Activated gamma-delta T cell treated with Interleukin-2 at 50 U/mL for 16 hours (primary cell): ENCODE measurements at regions not wholly inside any gene's neighbourhood (a gene's known extent, or its start where the extent isn't known, plus 50 kb on each side); places are given as distances from the start of the nearest gene placed in this dataset.

ENCODE experiments used
- DNase-seq: peaks from one replicate; pipeline ENCODE4 v3.0.0-alpha.2; 2020

DNA sequence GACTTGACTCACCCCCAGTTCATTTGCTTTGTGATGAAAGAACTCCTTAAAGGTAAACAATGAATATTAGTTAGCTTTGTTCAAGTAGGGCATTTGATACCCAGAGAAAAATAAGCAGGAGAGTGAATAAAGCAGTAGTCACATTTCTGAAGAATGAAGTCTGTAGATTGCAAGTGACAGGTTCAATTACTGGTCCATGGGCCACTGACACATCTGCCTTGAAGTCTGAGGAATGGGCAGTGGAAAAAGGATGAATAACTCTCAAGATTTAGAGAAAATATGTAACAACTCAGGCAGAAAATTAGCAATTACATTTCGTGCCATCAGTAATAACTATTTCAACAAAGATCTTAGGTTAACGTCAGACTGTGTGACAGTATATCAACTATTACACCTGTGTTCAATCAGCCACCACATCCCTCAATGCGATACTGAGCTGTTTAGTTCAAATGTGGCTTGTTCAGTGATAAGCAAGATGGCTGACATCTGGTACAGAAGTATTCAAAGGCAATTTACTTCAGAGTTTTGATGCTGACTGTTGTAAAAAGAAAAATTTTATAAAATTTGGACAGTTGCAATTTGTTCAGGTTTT lies 1890.7 kb upstream of the NUDT12 start:
- no peak for DNase-seq

- no peak for DNase-seq
These were observed 1885.7 kb upstream of the NUDT12 start for GRCh38 chr5:105448271-105448670.

DNA sequence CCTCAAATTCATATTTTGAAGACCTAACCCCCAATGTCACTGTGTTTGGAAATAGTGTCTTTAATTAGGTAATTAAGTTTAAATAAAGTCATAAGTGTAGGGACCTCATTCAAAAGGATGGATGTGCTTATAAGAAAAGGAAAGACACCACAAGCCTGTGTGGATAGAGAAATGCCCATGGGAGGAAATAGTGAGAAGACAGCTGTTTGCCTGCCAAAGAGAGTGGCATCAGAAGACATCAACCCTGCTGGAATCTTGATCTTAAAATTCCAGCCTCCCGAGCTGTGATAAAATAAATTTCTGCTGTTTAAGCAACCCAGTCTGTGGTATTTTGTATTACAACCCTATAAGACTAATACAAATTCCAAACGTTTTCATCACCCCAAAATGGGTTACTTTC lies 1867.9 kb upstream of the NUDT12 start:
- no peak for DNase-seq

DNA sequence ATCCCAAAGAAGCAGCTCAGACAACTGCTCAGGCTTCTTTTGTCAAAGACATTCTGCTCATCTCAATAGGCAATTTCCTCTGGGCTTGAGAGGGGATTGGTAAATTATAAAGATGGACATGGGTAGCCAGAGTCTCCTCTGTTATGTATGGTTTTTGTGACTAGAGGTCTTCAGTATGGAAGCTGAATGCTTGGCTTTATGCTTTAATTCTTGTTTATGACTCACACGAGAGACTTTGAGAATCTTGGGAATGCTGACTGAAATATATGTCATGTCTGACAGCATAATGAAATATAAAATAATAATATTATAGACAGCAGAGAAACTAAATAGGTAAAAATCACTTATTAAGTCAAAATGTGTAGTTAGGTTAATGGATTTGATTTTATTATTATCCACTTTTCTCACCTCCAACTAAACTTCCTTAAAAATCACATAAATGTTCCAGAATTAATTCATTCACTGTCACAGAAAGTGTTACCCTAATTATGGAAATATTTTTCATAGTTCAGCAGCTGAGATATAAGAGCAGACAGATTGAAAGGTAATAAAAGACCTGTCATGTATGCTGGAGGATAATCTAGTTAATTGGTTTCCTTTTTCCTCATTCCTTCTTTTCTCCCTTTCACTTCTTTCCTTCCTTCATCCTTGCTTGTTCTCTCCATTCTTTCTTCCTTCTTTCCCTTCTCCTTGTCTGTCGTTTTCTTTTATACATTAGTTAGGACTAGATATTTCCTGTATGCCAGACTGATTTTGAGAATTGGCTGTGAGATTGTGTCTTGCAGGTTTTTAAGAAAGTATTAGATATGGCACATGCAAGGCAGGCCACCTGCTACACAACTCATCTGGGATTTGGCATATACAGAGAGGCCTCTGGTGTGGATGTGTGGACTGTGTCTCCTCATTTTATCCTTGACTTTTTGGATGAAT lies 1866.1 kb upstream of the NUDT12 start:
- no peak for DNase-seq

DNA sequence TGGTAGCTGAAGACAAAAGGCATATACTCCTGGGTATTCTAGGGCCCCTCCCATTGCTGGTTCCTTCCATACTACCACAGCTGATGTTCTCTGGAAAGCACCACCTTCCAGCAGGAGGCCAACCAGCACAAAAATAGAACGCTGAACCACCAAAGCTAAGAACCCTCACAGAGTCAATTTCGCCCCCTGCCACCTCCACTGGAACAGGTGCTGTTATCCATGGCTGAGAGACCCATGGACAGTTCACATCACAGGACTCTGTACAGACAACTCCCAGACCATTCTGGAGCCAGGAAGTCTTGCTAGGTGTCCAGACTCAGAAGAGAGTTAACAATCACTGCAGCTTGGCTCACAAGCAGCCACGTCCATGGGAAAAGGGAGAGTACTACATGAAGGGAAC lies 1851.5 kb upstream of the NUDT12 start:
- no peak for DNase-seq

- no peak for DNase-seq
These were observed 1850.9 kb upstream of the NUDT12 start for GRCh38 chr5:105413406-105413990.

- no peak for DNase-seq
These were observed 1847.1 kb upstream of the NUDT12 start for GRCh38 chr5:105409695-105410094.

GRCh38 chr5:105407200-105407599 lies 1844.6 kb upstream of the NUDT12 start:
- no peak for DNase-seq

- DNase-seq: no peak
These were observed 1835.2 kb upstream of the NUDT12 start for GRCh38 chr5:105397749-105398148.

DNA sequence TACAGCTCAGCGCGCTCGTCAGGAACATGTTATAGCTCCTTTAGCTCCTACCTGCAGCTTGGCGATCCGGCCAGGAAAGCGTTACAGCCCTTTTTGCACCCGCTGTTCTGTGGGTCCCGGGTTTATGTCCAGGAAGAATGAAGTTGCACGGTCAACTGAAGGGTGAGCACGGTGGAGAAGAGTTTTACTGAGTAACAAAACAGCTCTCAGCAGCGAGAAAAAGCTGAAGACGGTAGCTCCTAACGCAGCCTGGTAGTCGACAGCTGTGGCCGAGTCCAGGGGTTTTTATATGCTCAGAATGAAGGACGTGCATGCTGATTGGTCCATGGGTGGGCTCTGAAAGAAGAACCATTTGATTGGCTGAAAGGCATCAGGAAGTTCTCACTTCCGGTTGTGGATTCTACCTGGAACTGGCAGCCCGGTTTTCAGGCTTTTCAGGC lies 1830.1 kb upstream of the NUDT12 start:
- no peak for DNase-seq

- no peak for DNase-seq
These were observed 1829.6 kb upstream of the NUDT12 start for GRCh38 chr5:105392122-105392709.

- no peak for DNase-seq
These were observed 1817.5 kb upstream of the NUDT12 start for GRCh38 chr5:105380126-105380525.

DNA sequence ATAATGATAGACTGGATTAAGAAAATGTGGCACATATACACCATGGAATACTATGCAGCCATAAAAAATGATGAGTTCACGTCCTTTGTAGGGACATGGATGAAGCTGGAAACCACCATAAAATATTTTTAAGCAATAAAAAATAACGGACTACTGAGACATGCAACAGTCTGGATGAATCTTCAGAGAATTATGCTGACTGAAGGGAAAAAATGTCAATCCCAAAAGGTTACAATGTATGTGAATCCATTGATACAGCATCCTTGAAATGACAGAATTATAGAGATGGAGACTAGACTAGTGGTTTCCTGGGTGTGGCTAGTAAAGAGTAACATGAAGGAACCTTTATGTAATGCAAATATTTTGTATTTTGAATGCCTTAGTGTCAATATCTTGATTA lies 1808.6 kb upstream of the NUDT12 start:
- DNase-seq: no peak

DNA sequence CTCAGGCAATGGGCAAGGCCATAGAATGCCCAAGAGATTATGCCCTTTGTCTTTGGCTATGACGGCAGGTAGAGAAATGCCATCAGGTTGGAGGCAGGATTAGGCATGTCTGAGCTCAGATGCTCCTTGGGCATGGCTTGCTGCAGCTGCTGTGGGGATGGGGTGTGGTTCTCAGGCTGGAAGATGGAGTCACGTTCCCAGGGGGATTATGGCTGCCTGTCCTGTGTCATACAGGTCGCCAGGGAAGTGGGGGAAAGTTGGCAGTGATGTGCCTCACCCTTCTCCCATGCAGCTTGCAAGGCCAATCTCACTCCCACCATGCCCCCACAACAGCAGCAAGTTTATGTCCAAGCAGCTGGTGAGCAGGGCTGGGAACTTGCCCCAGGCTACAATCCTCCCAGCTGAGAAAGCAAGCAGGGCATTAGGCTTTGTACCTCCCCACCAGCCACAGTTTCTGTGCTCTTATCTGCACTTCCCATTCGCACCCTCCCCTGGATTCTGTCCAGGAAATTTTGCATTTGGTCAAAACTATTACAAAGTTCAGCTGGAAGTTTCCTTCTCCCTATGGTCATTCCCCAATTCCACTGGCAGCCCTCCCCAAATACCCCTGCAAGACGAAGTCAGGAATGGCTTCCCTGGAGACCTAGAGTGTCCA lies 1788.0 kb upstream of the NUDT12 start:
- DNase-seq: no peak

DNA sequence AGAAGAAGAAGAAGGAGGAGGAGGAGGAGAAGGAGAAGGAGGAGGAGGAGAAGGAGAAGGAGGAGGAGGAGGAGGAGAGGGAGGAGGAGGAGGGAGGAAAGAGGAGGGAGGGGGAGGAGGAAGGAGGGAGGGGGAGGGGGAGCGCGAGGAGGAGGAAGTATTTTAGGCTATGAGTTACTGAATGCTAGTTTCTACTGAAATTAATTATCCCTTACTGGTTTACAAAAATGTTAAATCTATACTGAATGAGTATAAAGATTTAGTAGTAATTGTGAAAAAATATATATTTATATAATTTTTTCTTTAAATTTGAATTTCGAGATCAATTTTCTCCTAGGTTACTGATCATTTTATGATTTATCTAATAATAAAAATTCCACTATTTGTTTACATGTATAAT lies 1769.0 kb upstream of the NUDT12 start:
- no peak for DNase-seq

DNA sequence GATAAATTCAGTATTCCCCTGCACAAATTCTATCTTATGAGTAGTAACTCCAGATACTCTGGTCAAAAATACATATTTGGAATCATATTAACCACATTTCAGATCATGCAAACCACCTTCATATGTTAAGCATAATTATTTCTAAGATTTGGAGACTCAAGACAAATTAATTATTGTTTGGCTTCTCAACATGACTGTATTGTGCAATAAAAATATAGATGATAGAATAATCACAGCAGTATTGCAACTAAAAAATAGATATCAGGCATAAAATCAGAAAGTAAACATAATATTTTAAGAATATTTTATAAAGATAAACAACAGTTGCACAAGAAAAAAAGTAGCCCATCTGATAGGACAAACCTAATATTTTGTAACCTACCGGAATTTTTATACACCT lies 1767.6 kb upstream of the NUDT12 start:
- DNase-seq: no peak

DNA sequence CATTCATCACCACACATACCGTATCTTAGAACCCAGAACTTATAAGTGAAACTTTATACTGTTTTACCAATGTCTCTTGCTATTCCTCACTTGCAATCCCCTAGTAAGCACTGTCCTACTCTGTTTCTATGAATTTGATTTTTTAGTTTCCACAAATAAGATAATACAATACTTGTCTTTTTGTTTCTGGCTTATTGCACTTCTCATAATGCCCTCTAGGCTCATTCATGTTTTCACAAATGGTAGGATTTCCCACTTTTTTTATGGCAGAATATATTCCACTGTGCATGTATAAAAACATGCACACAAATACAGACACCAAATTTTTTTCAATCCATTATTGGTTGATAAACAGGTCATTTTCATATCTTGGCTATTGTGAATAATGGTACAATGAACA lies 1742.3 kb upstream of the NUDT12 start:
- no peak for DNase-seq

DNA sequence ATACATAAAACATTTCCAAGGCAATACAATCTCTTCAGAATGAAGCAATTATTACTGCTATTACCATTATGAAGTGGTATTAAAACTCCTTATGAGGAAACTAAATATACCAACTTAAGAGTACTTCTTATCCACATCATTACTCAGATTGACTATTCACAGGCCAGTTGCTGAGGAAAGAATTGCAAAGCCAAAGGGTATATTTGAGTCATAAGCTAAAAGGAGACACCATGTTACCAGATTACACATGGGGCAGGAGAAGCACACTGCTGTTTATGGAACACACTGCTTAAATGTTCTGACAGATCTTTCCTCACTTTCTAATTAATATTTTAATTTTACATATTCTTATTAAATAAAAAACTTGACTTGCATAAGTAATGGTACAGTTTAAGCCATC lies 1726.4 kb upstream of the NUDT12 start:
- no peak for DNase-seq

DNA sequence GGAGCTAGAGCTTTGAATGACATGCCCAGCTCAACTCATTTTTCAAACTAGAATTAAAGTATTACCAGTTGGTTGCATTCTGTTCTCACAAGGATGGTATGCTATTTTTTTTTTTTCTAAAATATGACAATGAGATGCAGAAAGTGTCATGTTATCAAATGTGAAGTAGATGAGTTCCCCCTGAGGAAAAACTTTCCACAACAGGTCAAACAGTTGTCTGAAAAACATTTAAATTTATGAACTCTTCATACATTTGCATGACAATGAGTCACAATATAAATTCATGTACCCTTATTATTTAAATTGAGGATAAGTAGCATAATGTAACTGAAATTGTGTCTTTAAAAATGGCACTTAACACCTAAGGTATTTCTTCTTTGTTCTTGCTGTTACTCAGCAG lies 1720.5 kb upstream of the NUDT12 start:
- DNase-seq: no peak

- no peak for DNase-seq
These were observed 1711.5 kb upstream of the NUDT12 start for GRCh38 chr5:105274079-105274478.

DNA sequence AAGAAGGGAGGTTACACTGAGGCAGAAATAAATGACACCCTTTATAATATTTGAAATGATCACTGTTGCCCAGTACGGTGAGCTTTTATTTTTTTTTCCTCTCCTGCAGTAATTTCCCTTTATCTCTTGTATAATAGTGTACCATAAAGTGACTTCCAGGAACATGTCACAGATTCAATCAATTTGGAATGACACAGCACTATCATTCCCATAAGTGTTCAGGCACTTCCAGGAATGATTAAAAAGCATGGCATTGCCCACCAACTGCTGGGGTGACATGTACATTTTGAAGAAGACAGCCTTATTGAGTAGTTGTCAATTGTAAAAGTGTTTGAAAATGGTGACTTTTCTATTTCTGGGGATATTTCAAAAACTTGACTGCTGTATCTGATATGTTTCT lies 1700.9 kb upstream of the NUDT12 start:
- no peak for DNase-seq

DNA sequence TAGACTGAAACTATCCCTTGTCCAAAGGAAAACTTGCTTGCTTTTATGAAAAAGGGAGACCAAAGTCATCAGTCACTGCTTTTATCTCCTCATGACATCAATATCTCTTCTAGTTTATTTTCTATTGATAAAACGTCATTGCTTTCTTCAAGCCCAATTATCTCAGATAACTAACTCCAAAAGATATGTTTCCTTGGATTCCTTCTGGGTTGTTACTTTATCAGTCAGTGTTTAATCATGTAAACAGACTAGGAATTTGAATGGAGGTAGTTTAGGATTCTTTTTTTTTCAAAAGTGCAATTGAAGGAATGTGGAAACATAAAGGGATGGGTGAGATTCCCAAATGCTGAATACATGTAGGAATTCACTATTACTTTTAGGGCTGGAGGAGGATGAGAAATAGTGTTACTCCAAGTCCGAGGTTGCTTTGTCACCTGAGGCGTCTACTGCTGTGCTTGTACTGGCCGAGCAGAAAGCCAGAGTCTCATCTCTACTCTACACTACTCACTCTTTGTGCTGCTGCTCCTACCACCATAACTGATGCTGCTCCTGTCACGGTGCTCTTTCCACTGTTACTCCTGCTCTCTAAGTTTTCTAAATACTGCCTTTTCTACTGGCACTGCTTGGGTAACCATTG lies 1697.1 kb upstream of the NUDT12 start:
- no peak for DNase-seq

GRCh38 chr5:105238561-105238960 lies 1676.0 kb upstream of the NUDT12 start:
- no peak for DNase-seq
